KMS-11 (cell line): ENCODE measurements at regions not wholly inside any gene's neighbourhood (a gene's known extent, or its start where the extent isn't known, plus 50 kb on each side); places are given as distances from the start of the nearest gene placed in this dataset.

Experiments
- H2AFZ ChIP-seq: fragments of 200-600 bp; sonication (generic); 2 replicates; pipeline ENCODE4 v1.6.1; 2016; ENCODE audit warnings: antibody characterized with exemption, mixed run types, low read depth
- H3K27ac ChIP-seq: fragments of 200-600 bp; sonication (generic); 2 replicates; pipeline ENCODE4 v1.6.1; 2016; ENCODE audit warnings: mild to moderate bottlenecking, mixed run types
- H3K27me3 ChIP-seq: fragments of 200-600 bp; sonication (generic); 2 replicates; pipeline ENCODE4 v1.6.1; 2017; ENCODE audit warnings: mild to moderate bottlenecking, low read depth, mixed run types, moderate library complexity; ENCODE audit not compliant: insufficient read depth
- H3K36me3 ChIP-seq: fragments of 200-600 bp; sonication (generic); 2 replicates; pipeline ENCODE4 v1.6.1; 2017; ENCODE audit warnings: mild to moderate bottlenecking, mixed run types; ENCODE audit not compliant: insufficient read depth
- H3K4me1 ChIP-seq: fragments of 200-600 bp; sonication (generic); 2 replicates; pipeline ENCODE4 v1.6.1; 2016; ENCODE audit warnings: mild to moderate bottlenecking, low read depth, mixed run types; ENCODE audit not compliant: poor library complexity, severe bottlenecking
- H3K4me2 ChIP-seq: fragments of 200-600 bp; sonication (generic); 2 replicates; pipeline ENCODE4 v1.7.0; 2016; ENCODE audit warnings: mild to moderate bottlenecking, mixed run types
- H3K4me3 ChIP-seq: fragments of 200-600 bp; sonication (generic); IDR thresholded peaks from 2 replicates; pipeline ENCODE4 v1.6.1; 2017; ENCODE audit warnings: low read depth, low read length, mixed read lengths; ENCODE audit not compliant: insufficient read depth
- H3K79me2 ChIP-seq: fragments of 200-600 bp; sonication (generic); 2 replicates; pipeline ENCODE4 v1.6.1; 2016; ENCODE audit warnings: low read depth, mixed run types; ENCODE audit not compliant: insufficient read depth
- H3K9ac ChIP-seq: fragments of 200-600 bp; sonication (generic); 2 replicates; pipeline ENCODE4 v1.6.1; 2016; ENCODE audit warnings: mild to moderate bottlenecking, mixed run types
- H4K20me1 ChIP-seq: fragments of 200-600 bp; sonication (generic); 2 replicates; pipeline ENCODE4 v1.6.1; 2016; ENCODE audit warnings: mild to moderate bottlenecking, mixed run types; ENCODE audit not compliant: insufficient read depth
- CTCF ChIP-seq: fragments of 200-600 bp; sonication (generic); conservative IDR thresholded peaks from 2 replicates; pipeline ENCODE4 v1.6.1; 2017; ENCODE audit warnings: low read depth, mild to moderate bottlenecking, antibody characterized with exemption, low read length, moderate library complexity, mixed read lengths

GRCh38 chr14:46325157-46325556 lies 326.4 kb downstream of the RPL10L start:
- no peak overlapping the region for H3K4me2 ChIP-seq
- no peak for TF ChIP-seq CTCF
- H3K4me1 ChIP-seq, result no peaks in the 10 kb centered on the region
- H3K27ac ChIP-seq, result no peak overlapping the region
- H3K4me3 ChIP-seq, result no peak overlapping the region
- no peak overlapping the region for H2AFZ ChIP-seq
- H3K9ac ChIP-seq, result no peak overlapping the region
- no peaks in the 10 kb centered on the region for H4K20me1 ChIP-seq
- no peaks in the 10 kb centered on the region for H3K27me3 ChIP-seq
- H3K79me2 ChIP-seq, result no peaks in the 10 kb centered on the region
- H3K36me3 ChIP-seq, result no peaks in the 10 kb centered on the region

- H3K27me3 ChIP-seq, result no peaks in the 10 kb centered on the region
Observed at GRCh38 chr14:46323404-46323762, 328.2 kb downstream of the RPL10L start.

GRCh38 chr14:46322730-46323403 lies 328.7 kb downstream of the RPL10L start:
- no peaks in the 10 kb centered on the region for H3K79me2 ChIP-seq
- H2AFZ ChIP-seq, result no peak overlapping the region
- no peak for TF ChIP-seq CTCF
- H3K4me2 ChIP-seq, result no peak overlapping the region
- no peak overlapping the region for H3K9ac ChIP-seq
- no peaks in the 10 kb centered on the region for H3K36me3 ChIP-seq
- no peak overlapping the region for H3K4me3 ChIP-seq
- no peaks in the 10 kb centered on the region for H3K27me3 ChIP-seq
- H3K27ac ChIP-seq, result no peak overlapping the region
- H4K20me1 ChIP-seq, result no peaks in the 10 kb centered on the region
- no peaks in the 10 kb centered on the region for H3K4me1 ChIP-seq

More at GRCh38 chr14:46323404-46323762, 328.2 kb downstream of the RPL10L start:
- no peak overlapping the region for H3K27ac ChIP-seq
- no peak overlapping the region for H3K9ac ChIP-seq
- no peaks in the 10 kb centered on the region for H4K20me1 ChIP-seq
- no peak overlapping the region for H3K4me2 ChIP-seq
- H3K79me2 ChIP-seq, result no peaks in the 10 kb centered on the region
- H3K36me3 ChIP-seq, result no peaks in the 10 kb centered on the region
- no peaks in the 10 kb centered on the region for H3K4me1 ChIP-seq
- no peak overlapping the region for H2AFZ ChIP-seq
- no peak overlapping the region for H3K4me3 ChIP-seq
- no peak for TF ChIP-seq CTCF

GRCh38 chr14:46322076-46322475 lies 329.5 kb downstream of the RPL10L start:
- H3K4me1 ChIP-seq, result no peaks in the 10 kb centered on the region
- no peaks in the 10 kb centered on the region for H4K20me1 ChIP-seq
- H3K36me3 ChIP-seq, result no peaks in the 10 kb centered on the region
- TF ChIP-seq CTCF, result no peak
- H3K79me2 ChIP-seq, result no peaks in the 10 kb centered on the region
- H3K27me3 ChIP-seq, result no peaks in the 10 kb centered on the region
- no peak overlapping the region for H2AFZ ChIP-seq
- H3K27ac ChIP-seq, result no peak overlapping the region
- no peak overlapping the region for H3K4me3 ChIP-seq
- H3K9ac ChIP-seq, result no peak overlapping the region
- no peak overlapping the region for H3K4me2 ChIP-seq
